Ureter (tissue), 1 donor: ENCODE measurements at regions not wholly inside any gene's neighbourhood (a gene's known extent, or its start where the extent isn't known, plus 50 kb on each side); places are given as distances from the start of the nearest gene placed in this dataset.

Experiments
- DNase-seq: peaks from one replicate; pipeline ENCODE4 v3.0.0-alpha.2; 2020; ENCODE audit warnings: low spot score
- donor health status: DM: yes; HTN: yes; CAD: no.

- DNase-seq: no peak
These were observed 60.7 kb upstream of the BCAT1 start for GRCh38 chr12:25009496-25010092.

DNA sequence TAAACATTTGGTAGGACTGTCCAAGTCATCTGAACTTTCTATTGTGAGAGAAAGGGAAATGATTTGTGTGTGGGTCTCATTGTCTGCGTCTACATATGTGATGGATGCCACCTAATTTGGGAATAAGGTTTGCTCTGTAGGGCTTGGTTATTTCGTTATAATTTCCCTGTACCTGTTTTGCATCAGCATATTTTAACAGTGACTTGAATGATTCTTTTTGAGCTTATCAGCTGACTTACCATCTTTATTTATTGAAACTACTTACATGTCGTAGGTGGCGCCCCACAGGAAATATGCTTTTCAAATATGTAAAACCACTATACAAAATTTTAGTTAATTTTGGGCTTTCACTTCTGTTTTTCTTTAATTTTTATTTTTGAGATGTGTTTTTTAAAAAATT is 56.5 kb upstream of the BCAT1 start:
- no peak for DNase-seq

DNA sequence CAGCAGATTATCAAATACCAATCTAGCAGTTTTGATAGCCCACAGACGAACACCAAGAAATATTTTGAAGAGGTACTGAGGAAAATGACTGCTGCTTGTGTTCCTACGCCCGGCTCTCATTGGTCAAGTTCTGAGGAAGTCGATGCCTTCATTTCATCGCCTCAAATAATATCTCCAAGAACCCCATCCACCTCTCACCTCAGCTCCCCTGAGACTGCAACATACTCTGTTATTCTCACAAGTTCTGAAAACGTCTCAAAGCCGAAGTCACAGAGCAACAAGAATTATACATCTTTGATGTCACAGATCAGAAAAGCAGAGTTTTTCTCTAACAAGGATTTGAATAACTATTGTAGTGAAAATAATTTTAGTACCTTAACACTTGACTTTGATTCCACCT is 55.5 kb upstream of the BCAT1 start:
- DNase-seq: no peak

DNA sequence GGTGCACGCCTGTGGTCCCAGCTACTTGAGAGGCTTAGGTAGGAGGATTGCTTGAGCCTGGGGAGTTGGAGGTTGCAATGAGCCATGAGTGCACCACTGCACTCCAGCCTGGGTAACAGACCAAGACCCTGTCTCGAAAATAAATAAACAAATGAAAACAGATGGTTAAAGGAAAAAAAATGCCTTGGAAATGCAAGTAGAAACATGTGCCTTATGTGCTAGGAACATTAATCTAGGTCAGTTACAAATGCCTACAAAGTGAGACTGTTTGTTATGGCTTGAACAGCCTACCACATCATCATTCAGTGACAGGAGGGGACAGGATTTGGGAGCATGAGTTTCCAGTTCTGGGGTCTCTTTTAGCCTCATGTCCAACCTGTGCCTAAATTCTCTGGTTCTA is 52.4 kb upstream of the BCAT1 start:
- DNase-seq: no peak
